ENCODE measurements at regions not wholly inside any gene's neighbourhood (a gene's known extent, or its start where the extent isn't known, plus 50 kb on each side); places are given as distances from the start of the nearest gene placed in this dataset.

GRCh38 chr11:103587901-103588788 is 448.3 kb upstream of the DDI1 start:
- Histone ChIP-seq H2AFZ (ENCODE audit: low read length) (no peak overlapping the region), H3K4me1 (ENCODE audit: insufficient read depth, low read length, poor library complexity, severe bottlenecking) (no peaks in the 10 kb centered on the region), H4K20me1 (ENCODE audit: insufficient read depth, low read length) (no peaks in the 10 kb centered on the region), H3K4me3 (ENCODE audit: low read depth, low read length, poor library complexity, severe bottlenecking) (no peak overlapping the region), H3K9me2 (ENCODE audit: insufficient read depth, low read length) (no peaks in the 10 kb centered on the region), H3K27ac (ENCODE audit: low read depth, low read length, poor library complexity, severe bottlenecking) (no peak overlapping the region), H3K36me3 (ENCODE audit: insufficient read depth, low read length) (no peaks in the 10 kb centered on the region), H3K4me2 (ENCODE audit: low read length) (no peak overlapping the region), H3K79me2 (ENCODE audit: insufficient read depth, low read depth, low read length) (no peaks in the 10 kb centered on the region), H3K9me3 (ENCODE audit: low read length) (no peaks in the 10 kb centered on the region)
- BruUV-seq (replicated peaks), result no TSS peak
- no peak for DNase-seq (ENCODE audit: low spot score)
- TF ChIP-seq CTCF (conservative IDR thresholded peaks at IDR 0.05; ENCODE audit: low read length) (no peak), EZH2phosphoT487 (IDR thresholded peaks at IDR 0.05; ENCODE audit: borderline replicate concordance, low read depth, low read length) (no peak)
- CTCF ChIA-PET (ENCODE audit: unreplicated experiment), result no interaction called here
- intact Hi-C loops (cut with micrococcal nuclease; ENCODE audit: unreplicated experiment), result no loop called here
- POLR2A ChIA-PET, result no interaction called here

GRCh38 chr11:103591554-103591953 is 444.9 kb upstream of the DDI1 start:
- H3K79me2 ChIP-seq (ENCODE audit: insufficient read depth, low read depth, low read length), result no peaks in the 10 kb centered on the region
- no peak overlapping the region for H3K4me3 ChIP-seq (ENCODE audit: low read depth, low read length, poor library complexity, severe bottlenecking)
- H2AFZ ChIP-seq (ENCODE audit: low read length), result no peak overlapping the region
- no peak for DNase-seq (ENCODE audit: low spot score)
- TF ChIP-seq EZH2phosphoT487 (IDR thresholded peaks at IDR 0.05; ENCODE audit: borderline replicate concordance, low read depth, low read length), result no peak
- TF ChIP-seq CTCF (conservative IDR thresholded peaks at IDR 0.05; ENCODE audit: low read length), result no peak
- CTCF ChIA-PET (ENCODE audit: unreplicated experiment), result no interaction called here
- H3K27ac ChIP-seq (ENCODE audit: low read depth, low read length, poor library complexity, severe bottlenecking), result no peak overlapping the region
- no peak overlapping the region for H3K4me2 ChIP-seq (ENCODE audit: low read length)
- no peaks in the 10 kb centered on the region for H3K9me3 ChIP-seq (ENCODE audit: low read length)
- POLR2A ChIA-PET, result no interaction called here
- H3K4me1 ChIP-seq (ENCODE audit: insufficient read depth, low read length, poor library complexity, severe bottlenecking), result no peaks in the 10 kb centered on the region
- H4K20me1 ChIP-seq (ENCODE audit: insufficient read depth, low read length), result no peaks in the 10 kb centered on the region
- H3K9me2 ChIP-seq (ENCODE audit: insufficient read depth, low read length), result no peaks in the 10 kb centered on the region
- H3K36me3 ChIP-seq (ENCODE audit: insufficient read depth, low read length), result no peaks in the 10 kb centered on the region
- intact Hi-C loops (cut with micrococcal nuclease; ENCODE audit: unreplicated experiment), result no loop called here
- no TSS peak for BruUV-seq (replicated peaks)

- Histone ChIP-seq H3K36me3 (ENCODE audit: insufficient read depth, low read length) (no peaks in the 10 kb centered on the region), H3K9me2 (ENCODE audit: insufficient read depth, low read length) (no peaks in the 10 kb centered on the region), H3K79me2 (ENCODE audit: insufficient read depth, low read depth, low read length) (no peaks in the 10 kb centered on the region), H3K4me3 (ENCODE audit: low read depth, low read length, poor library complexity, severe bottlenecking) (no peak overlapping the region), H4K20me1 (ENCODE audit: insufficient read depth, low read length) (no peaks in the 10 kb centered on the region), H2AFZ (ENCODE audit: low read length) (no peak overlapping the region), H3K27ac (ENCODE audit: low read depth, low read length, poor library complexity, severe bottlenecking) (no peak overlapping the region), H3K4me2 (ENCODE audit: low read length) (no peak overlapping the region), H3K9me3 (ENCODE audit: low read length) (no peaks in the 10 kb centered on the region), H3K4me1 (ENCODE audit: insufficient read depth, low read length, poor library complexity, severe bottlenecking) (no peaks in the 10 kb centered on the region)
- no peak for TF ChIP-seq CTCF (conservative IDR thresholded peaks at IDR 0.05; ENCODE audit: low read length)
- no peak for TF ChIP-seq EZH2phosphoT487 (IDR thresholded peaks at IDR 0.05; ENCODE audit: borderline replicate concordance, low read depth, low read length)
- intact Hi-C loops (cut with micrococcal nuclease; ENCODE audit: unreplicated experiment), result no loop called here
- BruUV-seq (replicated peaks), result no TSS peak
- ChIA-PET POLR2A (interaction anchor here (0.9 kb wide), 1 partner anchor 10 kb away, joined by 5 read pairs; no protein-coding TSS in a partner anchor), CTCF (ENCODE audit: unreplicated experiment) (no interaction called here)
- no peak for DNase-seq (ENCODE audit: low spot score)
These were observed 442.2 kb upstream of the DDI1 start for GRCh38 chr11:103594283-103594682.

Measured in OCI-LY7 (cell line).